Small intestine (tissue), 7 donors: ENCODE measurements at regions not wholly inside any gene's neighbourhood (a gene's known extent, or its start where the extent isn't known, plus 50 kb on each side); places are given as distances from the start of the nearest gene placed in this dataset.
"Not testable (repeated sequence)": the region's sequence is repeated elsewhere in the genome, so short reads cannot be mapped to it uniquely, and the experiment has no call there.

Experiments used
- DNase-seq, 2 donors: peaks; one replicate each; pipeline versions ENCODE4 v3.0.0 to v3.0.0-alpha.2; 2013
- FAIRE-seq: peaks from 2 replicates; lab custom pipeline; 2012; peaks lifted over from hg19 to GRCh38; lab: Jason Lieb, UNC
- H3K27ac ChIP-seq, 3 donors: one replicate each; pipeline ENCODE4 v1.5.1; 2013; ENCODE audit warnings: low read length in 2 of 3, mild to moderate bottlenecking in 2 of 3, control low read depth in 1 of 3, inconsistent platforms in 1 of 3, low read depth in 1 of 3, moderate library complexity in 1 of 3
- H3K27me3 ChIP-seq, 3 donors: one replicate each; pipeline ENCODE4 v1.6.1; 2013; ENCODE audit warnings: low read length in 3 of 3, inconsistent platforms in 1 of 3; ENCODE audit not compliant: control insufficient read depth in 3 of 3, insufficient read depth in 3 of 3
- H3K36me3 ChIP-seq, 3 donors: one replicate each; pipeline ENCODE4 v1.6.1; 2013; ENCODE audit warnings: low read length in 3 of 3, inconsistent platforms in 1 of 3, low read depth in 1 of 3, mild to moderate bottlenecking in 1 of 3, moderate library complexity in 1 of 3; ENCODE audit not compliant: control insufficient read depth in 3 of 3, insufficient read depth in 2 of 3
- H3K4me1 ChIP-seq, 3 donors: one replicate each; pipeline ENCODE4 v1.6.1; 2013; ENCODE audit warnings: low read length in 2 of 3, inconsistent platforms in 1 of 3, low read depth in 1 of 3, mild to moderate bottlenecking in 1 of 3, moderate library complexity in 1 of 3; ENCODE audit not compliant: control insufficient read depth in 3 of 3, insufficient read depth in 2 of 3
- H3K4me3 ChIP-seq, 3 donors: one replicate each; pipeline ENCODE4 v1.5.1; 2013; ENCODE audit warnings: low read length in 3 of 3, control low read depth in 1 of 3, inconsistent platforms in 1 of 3, low read depth in 1 of 3, mild to moderate bottlenecking in 1 of 3, moderate library complexity in 1 of 3
- H3K9me3 ChIP-seq, 2 donors: one replicate each; pipeline ENCODE4 v1.6.1; 2013; ENCODE audit warnings: low read depth in 1 of 2, low read length in 1 of 2; ENCODE audit not compliant: control insufficient read depth in 2 of 2, insufficient read depth in 1 of 2
- WGBS, 3 donors: extraction: QIAGEN DNeasy Blood & Tissue Kit; methylation state at CpG; one replicate each; pipeline ENCODE4 v1.1.7; 2013; 5-methylcytosine and 5-hydroxymethylcytosine counted together
- donor health status: healthy with polysubstance abuse.
- donor health status: control.
- donor health status: control.
- donor health status: Bipolar disorder and iron deficiency.
- donor health status: healthy.

DNA sequence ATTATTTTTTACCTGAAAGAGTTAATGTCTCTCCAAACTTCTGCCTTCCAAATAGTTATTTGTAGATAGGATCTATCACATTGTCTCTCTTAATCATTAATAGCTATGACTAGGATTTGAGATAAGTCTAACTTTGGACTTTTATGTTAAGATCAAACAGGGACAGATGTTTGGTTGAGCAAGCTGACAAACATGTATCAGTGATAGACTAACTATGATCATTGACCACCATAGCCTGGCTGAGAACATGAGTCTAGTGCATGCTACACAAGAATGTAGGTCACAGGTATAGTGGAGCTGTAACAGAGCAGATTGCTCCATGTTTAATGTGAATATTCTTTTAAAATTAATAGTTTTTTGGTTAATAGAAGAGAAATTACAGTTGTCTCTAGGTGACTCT lies 52.0 kb downstream of the SYT15B start:
- FAIRE-seq, H3K27me3 ChIP-seq, H3K4me1 ChIP-seq, DNase-seq, H3K27ac ChIP-seq, H3K4me3 ChIP-seq, H3K9me3 ChIP-seq, H3K36me3 ChIP-seq: not testable (repeated sequence)

DNA sequence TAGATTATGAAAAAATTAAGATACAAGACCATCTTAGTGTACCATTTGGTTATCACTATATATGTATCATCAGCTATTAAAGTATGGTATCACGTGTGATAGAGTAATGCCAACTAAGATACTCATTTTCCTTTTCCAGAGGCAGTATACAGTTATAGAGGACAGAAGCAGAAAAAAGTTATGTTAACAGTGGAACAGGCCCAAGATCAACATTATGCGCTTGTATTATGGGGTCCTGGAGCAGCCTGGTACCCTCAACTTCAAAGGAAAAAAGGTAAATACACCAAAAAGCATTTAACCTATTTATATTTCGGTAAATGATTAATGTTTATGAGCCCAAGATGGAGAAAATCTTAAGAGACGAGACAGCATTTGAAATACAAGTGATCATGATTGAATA lies 52.9 kb downstream of the SYT15B start:
- H3K27ac ChIP-seq, H3K4me1 ChIP-seq, H3K4me3 ChIP-seq, H3K36me3 ChIP-seq, H3K27me3 ChIP-seq, H3K9me3 ChIP-seq, DNase-seq, FAIRE-seq: not testable (repeated sequence)
- WGBS, 3 donors = no CpG with 5 or more reads among the region's 4 CpGs

DNA sequence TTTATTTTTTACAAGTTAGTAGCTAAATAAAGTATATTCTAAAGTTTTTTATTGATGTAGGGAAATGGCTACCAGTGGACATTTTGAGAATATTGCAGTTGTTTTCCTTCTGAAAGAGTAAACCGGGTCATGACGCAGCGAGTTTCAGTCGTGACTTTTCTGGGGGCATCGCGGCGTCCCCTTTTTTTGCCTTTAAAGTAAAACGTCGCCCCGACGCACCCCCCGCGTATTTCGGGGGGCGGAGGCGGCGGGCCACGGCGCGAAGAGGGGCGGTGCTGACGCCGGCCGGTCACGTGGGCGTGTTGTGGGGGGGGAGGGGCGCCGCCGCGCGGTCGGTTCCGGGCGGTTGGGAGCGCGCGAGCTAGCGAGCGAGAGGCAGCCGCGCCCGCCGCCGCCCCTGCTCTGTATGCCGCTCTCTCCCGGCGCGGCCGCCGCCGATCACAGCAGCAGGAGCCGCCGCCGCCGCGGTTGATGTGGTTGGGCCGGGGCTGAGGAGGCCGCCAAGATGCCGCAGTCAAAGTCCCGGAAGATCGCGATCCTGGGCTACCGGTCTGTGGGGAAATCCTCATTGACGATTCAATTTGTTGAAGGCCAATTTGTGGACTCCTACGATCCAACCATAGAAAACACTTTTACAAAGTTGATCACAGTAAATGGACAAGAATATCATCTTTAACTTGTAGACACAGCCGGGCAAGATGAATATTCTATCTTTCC lies 57.5 kb downstream of the SYT15B start:
- H3K4me3 ChIP-seq = peak overlapping the region in 2 of 3 donors; percentile 33 to 35
- H3K36me3 ChIP-seq, H3K27me3 ChIP-seq, H3K4me1 ChIP-seq, H3K9me3 ChIP-seq, FAIRE-seq: not testable (repeated sequence)
- 0 to 2% (median 0%) methylated on average over 6 to 25 of the region's 66 CpGs for WGBS, 3 donors
- DNase-seq = peak in 1 of 2 donors; percentile 45
- peak overlapping the region in 1 of 3 donors; percentile 51 for H3K27ac ChIP-seq

DNA sequence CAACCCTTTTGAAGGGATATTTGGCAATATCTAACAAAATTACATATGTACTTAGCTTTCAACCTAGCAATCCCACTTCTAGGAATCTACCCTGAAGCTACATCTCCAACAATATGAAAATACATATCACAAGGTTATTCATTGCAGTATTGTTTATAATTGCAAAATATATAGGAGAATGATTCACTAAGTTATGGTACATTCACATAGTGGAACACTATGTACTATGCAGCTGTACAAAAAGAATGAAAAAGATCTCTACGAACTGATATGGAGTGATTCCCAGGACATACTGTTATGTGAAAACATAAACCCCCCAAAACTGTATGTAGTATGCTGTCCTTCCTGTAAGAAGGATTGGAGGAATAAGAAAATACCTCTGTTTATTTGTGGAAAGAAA lies 62.1 kb downstream of the SYT15B start:
- DNase-seq = peak in 1 of 2 donors; percentile 1
- not testable (repeated sequence) for H3K36me3 ChIP-seq, H3K4me1 ChIP-seq, H3K4me3 ChIP-seq, FAIRE-seq, H3K27ac ChIP-seq, H3K9me3 ChIP-seq, H3K27me3 ChIP-seq
- 36 to 62% (median 50%) methylated on average over 1 of the region's 1 CpG for WGBS, 3 donors

DNA sequence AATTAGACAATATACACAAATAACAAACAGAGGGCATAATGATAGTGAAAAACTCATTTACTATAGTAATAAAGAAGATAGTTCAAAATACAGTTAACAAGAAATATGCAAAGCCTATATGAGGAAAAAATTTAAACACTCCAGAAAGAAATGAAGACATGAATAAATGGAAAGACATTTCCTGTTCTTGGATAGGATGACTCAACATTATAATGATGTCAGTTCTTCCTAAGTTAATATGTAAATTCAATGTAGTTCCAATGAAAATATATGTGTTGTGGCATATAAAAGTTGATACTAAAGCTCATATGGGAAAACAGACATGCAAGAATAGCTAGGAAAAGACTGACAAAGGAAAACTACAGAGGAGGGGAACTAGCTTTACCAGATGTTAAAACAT lies 63.5 kb downstream of the SYT15B start:
- FAIRE-seq, H3K4me1 ChIP-seq, H3K27me3 ChIP-seq, H3K4me3 ChIP-seq, DNase-seq, H3K36me3 ChIP-seq, H3K27ac ChIP-seq, H3K9me3 ChIP-seq: not testable (repeated sequence)

DNA sequence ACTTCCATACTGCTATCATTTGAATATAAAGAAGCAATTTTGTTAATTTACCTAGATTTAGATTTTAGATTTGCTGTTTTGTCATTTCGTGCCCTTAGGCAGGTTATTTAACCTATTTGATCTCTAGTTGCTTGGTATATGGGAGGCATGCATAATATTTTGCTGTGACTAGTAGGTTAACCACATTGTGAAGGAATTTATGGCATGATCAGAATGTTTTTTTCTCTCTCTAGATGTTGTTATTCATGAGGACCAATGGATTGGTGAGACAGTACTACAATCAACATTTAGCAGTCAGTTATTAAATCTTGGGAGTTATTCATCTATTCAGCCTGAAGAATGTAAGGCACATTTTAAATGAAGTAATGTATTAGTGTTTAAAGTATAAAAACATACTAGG lies 67.2 kb downstream of the SYT15B start:
- not testable (repeated sequence) for H3K36me3 ChIP-seq, H3K27me3 ChIP-seq, H3K9me3 ChIP-seq, H3K4me3 ChIP-seq, H3K4me1 ChIP-seq, FAIRE-seq, H3K27ac ChIP-seq, DNase-seq
- 59 to 73% (median 69%) methylated on average over 1 of the region's 1 CpG for WGBS, 3 donors

DNA sequence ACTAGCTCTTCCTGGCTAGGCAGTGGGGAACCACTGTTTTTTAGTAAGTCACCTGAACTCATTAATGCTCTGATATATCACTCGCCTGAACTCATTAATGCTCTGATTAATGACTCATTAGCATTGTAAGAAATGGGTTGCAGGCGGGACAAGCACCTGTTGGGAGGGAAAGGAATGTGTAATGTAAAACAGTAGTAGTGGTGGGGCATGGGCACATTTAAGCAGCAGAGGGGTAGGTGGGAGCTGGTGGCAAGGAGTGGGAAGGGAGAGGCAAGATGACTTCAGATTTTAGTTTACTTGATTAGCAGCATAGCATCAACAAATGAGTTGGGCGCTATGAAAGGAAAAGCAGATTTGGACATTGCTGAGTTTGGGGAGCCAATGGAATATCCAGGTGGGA lies 68.2 kb downstream of the SYT15B start:
- H3K4me1 ChIP-seq, H3K4me3 ChIP-seq, DNase-seq, FAIRE-seq, H3K36me3 ChIP-seq, H3K9me3 ChIP-seq, H3K27ac ChIP-seq, H3K27me3 ChIP-seq: not testable (repeated sequence)
- WGBS, 3 donors = 66 to 81% (median 74%) methylated on average over 2 to 3 of the region's 3 CpGs

DNA sequence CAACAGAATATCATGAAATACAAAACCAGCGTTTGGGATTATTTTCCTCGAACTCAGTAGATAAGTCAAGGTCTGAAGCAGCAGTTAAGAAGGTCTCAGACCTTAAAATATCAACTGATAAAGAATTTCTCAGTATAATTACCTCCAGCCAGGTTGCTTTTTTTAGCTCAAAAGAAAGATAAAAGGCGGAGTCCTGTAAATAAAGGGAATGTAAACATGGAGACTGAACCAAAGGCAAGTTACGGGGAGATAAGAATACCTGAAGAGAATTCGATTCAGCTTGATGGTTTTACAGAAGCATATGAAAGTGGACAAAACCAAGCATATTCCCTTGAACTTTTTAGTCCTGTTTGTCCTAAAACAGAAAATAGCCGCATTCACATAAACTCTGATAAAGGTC lies 73.1 kb downstream of the SYT15B start:
- H3K36me3 ChIP-seq, FAIRE-seq, H3K4me1 ChIP-seq, H3K9me3 ChIP-seq, H3K4me3 ChIP-seq, H3K27ac ChIP-seq, H3K27me3 ChIP-seq, DNase-seq: not testable (repeated sequence)
- WGBS, 3 donors = 12 to 63% (median 35%) methylated on average over 2 of the region's 6 CpGs

DNA sequence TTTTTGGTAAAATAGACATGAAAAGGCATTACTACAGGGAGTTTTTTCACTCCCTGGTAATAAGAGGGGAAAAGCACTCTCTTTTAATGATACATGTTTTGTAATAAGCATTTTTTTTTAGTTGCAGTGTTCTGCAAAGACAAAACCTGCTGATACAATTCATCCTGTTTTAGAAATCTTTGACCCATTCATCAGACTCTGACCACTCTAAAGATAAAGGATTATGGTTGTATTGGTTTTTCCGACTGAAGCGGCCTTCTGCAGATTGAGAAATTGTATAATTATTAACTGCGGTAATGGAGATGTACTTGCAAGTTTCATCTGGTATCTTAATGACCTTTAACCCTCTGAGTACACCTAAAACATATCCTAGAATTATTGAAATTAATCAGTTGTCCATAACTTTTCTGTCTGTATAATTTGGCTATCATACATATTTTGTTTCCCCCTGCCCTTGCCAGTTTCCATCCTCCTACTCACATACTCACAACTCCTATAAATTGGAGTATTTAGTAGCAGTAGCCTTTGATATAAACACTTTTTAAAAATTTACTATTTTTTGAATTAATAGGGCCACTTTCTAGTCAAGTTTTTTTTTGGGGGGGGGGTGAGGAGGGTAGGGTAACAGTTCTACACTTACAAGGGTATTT lies 79.4 kb downstream of the SYT15B start:
- H3K4me3 ChIP-seq, H3K27ac ChIP-seq, H3K4me1 ChIP-seq, H3K36me3 ChIP-seq, H3K27me3 ChIP-seq, H3K9me3 ChIP-seq: not testable (repeated sequence)
- FAIRE-seq = peak; percentile 98
- no CpG with 5 or more reads among the region's 3 CpGs for WGBS, 3 donors
- peak; percentile 42 to 46 for DNase-seq
